Ovary (tissue), 7 donors: ENCODE measurements at regions not wholly inside any gene's neighbourhood (a gene's known extent, or its start where the extent isn't known, plus 50 kb on each side); places are given as distances from the start of the nearest gene placed in this dataset.

Experiments
- DNase-seq, 5 donors: peaks; one replicate each; pipeline ENCODE4 v3.0.0-alpha.2; 2019 to 2020
- H3K27ac ChIP-seq, 2 donors: fragments of 200-600 bp; one replicate each; pipeline versions ENCODE4 v1.5.1 to v1.8.0; 2019 to 2022
- H3K27me3 ChIP-seq: fragments of 200-600 bp; one replicate; pipeline ENCODE4 v1.8.0; 2022
- H3K36me3 ChIP-seq: fragments of 200-600 bp; sonication (generic); one replicate; pipeline ENCODE4 v1.5.1; 2019
- H3K4me1 ChIP-seq: one replicate; pipeline ENCODE4 v1.8.1; 2013; ENCODE audit warnings: mild to moderate bottlenecking, moderate library complexity; ENCODE audit not compliant: insufficient read depth
- H3K4me3 ChIP-seq: fragments of 200-600 bp; sonication (generic); one replicate; pipeline ENCODE4 v1.5.1; 2017
- H3K9me3 ChIP-seq, 2 donors: fragments of 200-600 bp in 1 of 2; sonication (generic) in 1 of 2; one replicate each; pipeline versions ENCODE4 v1.5.1 to v1.8.1; 2013 to 2019; ENCODE audit warnings: mild to moderate bottlenecking in 1 of 2, moderate library complexity in 1 of 2
- CTCF ChIP-seq, 3 donors: fragments of 450-650 bp in 2 of 3; fragments of 200-600 bp in 1 of 3; IDR thresholded peaks; one replicate each; pipeline versions ENCODE4 v1.5.1 to v1.8.0; 2016 to 2022; ENCODE audit warnings: antibody characterized with exemption in 3 of 3, mild to moderate bottlenecking in 1 of 3
- EP300 ChIP-seq: sonication (generic); formaldehyde crosslinking; IDR thresholded peaks from one replicate; pipeline ENCODE4 v1.6.1; 2017; ENCODE audit warnings: antibody characterized with exemption
- POLR2A ChIP-seq: fragments of 450-650 bp; IDR thresholded peaks from one replicate; pipeline ENCODE4 v1.6.1; 2017; ENCODE audit warnings: antibody characterized with exemption, mild to moderate bottlenecking, moderate library complexity
- WGBS, 3 donors: extraction: QIAGEN DNeasy Blood & Tissue Kit in 1 of 3; methylation state at CpG; one replicate each; pipeline versions ENCODE4 v1.1.5 to v1.1.7; 2013 to 2017; 5-methylcytosine and 5-hydroxymethylcytosine counted together
- intact Hi-C, 4 donors: fragments of 100-400 bp; cut with DNase I; formaldehyde crosslinking; loops; one replicate each; pipeline versions ENCODE4 v1.11.0 to v1.15.1; 2022 to 2023
- donor health status: DM: no; HTN: no; CAD: no; lungs with moderate emphysema.
- donor health status: DM: no; HTN: no; CAD: no.
- donor health status: Bipolar disorder and iron deficiency.
- donor health status: DM: no; HTN: no; CAD: no.
- donor health status: DM: yes; HTN: yes; CAD: no.

GRCh38 chr7:16026253-16027020 lies 340.0 kb upstream of the MEOX2 start:
- TF ChIP-seq POLR2A = no peak
- no peak for TF ChIP-seq CTCF (IDR thresholded peaks at IDR 0.05)
- no peak for TF ChIP-seq EP300
- DNase-seq = no peak
- intact Hi-C loops = no loop called here
- H3K9me3 ChIP-seq = no peaks in the 10 kb centered on the region
- peaks cover 3% of the 10 kb centered on the region for H3K4me1 ChIP-seq
- no peaks in the 10 kb centered on the region for H3K36me3 ChIP-seq
- no peak overlapping the region for H3K4me3 ChIP-seq
- WGBS, 3 donors = 53 to 60% (median 56%) methylated on average over 10 of the region's 10 CpGs
- H3K27me3 ChIP-seq = no peaks in the 10 kb centered on the region
- no peak overlapping the region for H3K27ac ChIP-seq

GRCh38 chr7:16025696-16026095 lies 339.2 kb upstream of the MEOX2 start:
- H3K9me3 ChIP-seq = no peaks in the 10 kb centered on the region
- DNase-seq = no peak
- H3K27ac ChIP-seq = no peak overlapping the region
- no peak overlapping the region for H3K4me3 ChIP-seq
- whole genome bisulfite sequencing, 3 donors = 55 to 64% (median 56%) methylated on average over 1 of the region's 1 CpG
- no peaks in the 10 kb centered on the region for H3K27me3 ChIP-seq
- peaks cover 3% of the 10 kb centered on the region for H3K4me1 ChIP-seq
- no peaks in the 10 kb centered on the region for H3K36me3 ChIP-seq
- TF ChIP-seq CTCF (IDR thresholded peaks at IDR 0.05) (no peak), POLR2A (no peak), EP300 (no peak)
- intact Hi-C loops = no loop called here

GRCh38 chr7:16023503-16023902 lies 337.0 kb upstream of the MEOX2 start:
- Histone ChIP-seq H3K27me3 (no peaks in the 10 kb centered on the region), H3K4me3 (no peak overlapping the region), H3K36me3 (no peaks in the 10 kb centered on the region), H3K9me3 (no peaks in the 10 kb centered on the region), H3K4me1 (peaks cover 3% of the 10 kb centered on the region), H3K27ac (no peak overlapping the region)
- no peak for DNase-seq
- 88 to 94% (median 93%) methylated on average over 3 of the region's 3 CpGs for WGBS, 3 donors
- intact Hi-C loops = no loop called here
- TF ChIP-seq CTCF (IDR thresholded peaks at IDR 0.05) (no peak), POLR2A (no peak), EP300 (no peak)

- intact Hi-C loops = no loop called here
- H3K27ac ChIP-seq = no peak overlapping the region
Observed at GRCh38 chr7:16023046-16023445, 336.6 kb upstream of the MEOX2 start.

More at GRCh38 chr7:16023046-16023445, 336.6 kb upstream of the MEOX2 start:
- Histone ChIP-seq H3K27me3 (no peaks in the 10 kb centered on the region), H3K4me1 (peaks cover 3% of the 10 kb centered on the region), H3K36me3 (no peaks in the 10 kb centered on the region), H3K9me3 (no peaks in the 10 kb centered on the region), H3K4me3 (no peak overlapping the region)
- WGBS, 3 donors = 78 to 82% (median 80%) methylated on average over 2 of the region's 2 CpGs
- no peak for TF ChIP-seq EP300
- no peak for TF ChIP-seq CTCF (IDR thresholded peaks at IDR 0.05)
- TF ChIP-seq POLR2A = no peak
- no peak for DNase-seq
